ENCODE measurements at regions not wholly inside any gene's neighbourhood (a gene's known extent, or its start where the extent isn't known, plus 50 kb on each side); places are given as distances from the start of the nearest gene placed in this dataset.

GRCh38 chr6:3609388-3609787 lies 142.1 kb downstream of the PXDC1 start:
- Histone ChIP-seq H3K9me3 (ENCODE audit: low read depth, low read length, poor library complexity, severe bottlenecking) (no peaks in the 10 kb centered on the region), H3K36me3 (ENCODE audit: insufficient read depth, low read length, poor library complexity, severe bottlenecking) (no peaks in the 10 kb centered on the region), H3K4me3 (ENCODE audit: low read depth, low read length, poor library complexity, severe bottlenecking) (no peak overlapping the region), H3K27ac (ENCODE audit: low read depth, low read length, poor library complexity, severe bottlenecking) (no peak overlapping the region), H3K4me1 (ENCODE audit: insufficient read depth, low read length, poor library complexity, severe bottlenecking) (peaks cover 34% of the 10 kb centered on the region), H3K27me3 (replicated peaks; ENCODE audit: insufficient read depth, low read depth, low read length, poor library complexity) (no peaks in the 10 kb centered on the region)
- intact Hi-C loops (cut with micrococcal nuclease; ENCODE audit: unreplicated experiment): no loop called here
- BruUV-seq (replicated peaks): no TSS peak
- POLR2A ChIA-PET (ENCODE audit: low non-redundant PET): no interaction called here
- CTCF ChIA-PET: no interaction called here
- no peak for TF ChIP-seq EZH2 (IDR thresholded peaks at IDR 0.05; ENCODE audit: borderline replicate concordance, low read depth, low read length, poor library complexity, severe bottlenecking)
- TF ChIP-seq CTCF (conservative IDR thresholded peaks at IDR 0.05; ENCODE audit: low read depth, low read length): no peak
- DNase-seq (ENCODE audit: low spot score): no peak

- H3K27ac ChIP-seq (ENCODE audit: low read depth, low read length, poor library complexity, severe bottlenecking): no peak overlapping the region
- H3K9me3 ChIP-seq (ENCODE audit: low read depth, low read length, poor library complexity, severe bottlenecking): no peaks in the 10 kb centered on the region
- H3K4me1 ChIP-seq (ENCODE audit: insufficient read depth, low read length, poor library complexity, severe bottlenecking): peaks cover 34% of the 10 kb centered on the region
- TF ChIP-seq EZH2 (IDR thresholded peaks at IDR 0.05; ENCODE audit: borderline replicate concordance, low read depth, low read length, poor library complexity, severe bottlenecking) (no peak), CTCF (conservative IDR thresholded peaks at IDR 0.05; ENCODE audit: low read depth, low read length) (no peak)
- H3K27me3 ChIP-seq (replicated peaks; ENCODE audit: insufficient read depth, low read depth, low read length, poor library complexity): no peaks in the 10 kb centered on the region
- DNase-seq (ENCODE audit: low spot score): no peak
- no peaks in the 10 kb centered on the region for H3K36me3 ChIP-seq (ENCODE audit: insufficient read depth, low read length, poor library complexity, severe bottlenecking)
- ChIA-PET POLR2A (ENCODE audit: low non-redundant PET) (no interaction called here), CTCF (no interaction called here)
- BruUV-seq (replicated peaks): no TSS peak
- intact Hi-C loops (cut with micrococcal nuclease; ENCODE audit: unreplicated experiment): no loop called here
- H3K4me3 ChIP-seq (ENCODE audit: low read depth, low read length, poor library complexity, severe bottlenecking): no peak overlapping the region
Measured at GRCh38 chr6:3608159-3608558, 143.4 kb downstream of the PXDC1 start.

GRCh38 chr6:3607599-3607998 lies 143.9 kb downstream of the PXDC1 start:
- no peaks in the 10 kb centered on the region for H3K27me3 ChIP-seq (replicated peaks; ENCODE audit: insufficient read depth, low read depth, low read length, poor library complexity)
- intact Hi-C loops (cut with micrococcal nuclease; ENCODE audit: unreplicated experiment): no loop called here
- H3K4me1 ChIP-seq (ENCODE audit: insufficient read depth, low read length, poor library complexity, severe bottlenecking): peaks cover 28% of the 10 kb centered on the region
- POLR2A ChIA-PET (ENCODE audit: low non-redundant PET): no interaction called here
- TF ChIP-seq EZH2 (IDR thresholded peaks at IDR 0.05; ENCODE audit: borderline replicate concordance, low read depth, low read length, poor library complexity, severe bottlenecking): no peak
- TF ChIP-seq CTCF (conservative IDR thresholded peaks at IDR 0.05; ENCODE audit: low read depth, low read length): no peak
- no peak for DNase-seq (ENCODE audit: low spot score)
- no peaks in the 10 kb centered on the region for H3K36me3 ChIP-seq (ENCODE audit: insufficient read depth, low read length, poor library complexity, severe bottlenecking)
- no TSS peak for BruUV-seq (replicated peaks)
- CTCF ChIA-PET: interaction anchor here (0.6 kb wide), 1 partner anchor 193 kb away, joined by 6 read pairs; no protein-coding TSS in a partner anchor
- no peaks in the 10 kb centered on the region for H3K9me3 ChIP-seq (ENCODE audit: low read depth, low read length, poor library complexity, severe bottlenecking)
- H3K27ac ChIP-seq (ENCODE audit: low read depth, low read length, poor library complexity, severe bottlenecking): no peak overlapping the region
- no peak overlapping the region for H3K4me3 ChIP-seq (ENCODE audit: low read depth, low read length, poor library complexity, severe bottlenecking)
